Rectal smooth muscle tissue (tissue), 1 donor: ENCODE measurements at regions not wholly inside any gene's neighbourhood (a gene's known extent, or its start where the extent isn't known, plus 50 kb on each side); places are given as distances from the start of the nearest gene placed in this dataset.
A peak's percentile ranks its signal among the peaks of the same experiment; 100 is the strongest.
"Not testable (repeated sequence)": the region's sequence is repeated elsewhere in the genome, so short reads cannot be mapped to it uniquely, and the experiment has no call there.

Experiments
- H3K27ac ChIP-seq: one replicate; pipeline ENCODE4 v1.7.0; 2013; ENCODE audit warnings: low read depth, low read length, inconsistent platforms
- H3K27me3 ChIP-seq: one replicate; pipeline ENCODE4 v1.7.0; 2013; ENCODE audit warnings: low read length; ENCODE audit not compliant: control insufficient read depth, insufficient read depth
- H3K36me3 ChIP-seq: one replicate; pipeline ENCODE4 v1.7.0; 2013; ENCODE audit warnings: low read length; ENCODE audit not compliant: control insufficient read depth, insufficient read depth
- H3K4me1 ChIP-seq: one replicate; pipeline ENCODE4 v1.7.0; 2013; ENCODE audit warnings: low read length; ENCODE audit not compliant: control insufficient read depth, insufficient read depth
- H3K4me3 ChIP-seq: one replicate; pipeline ENCODE4 v1.7.0; 2013; ENCODE audit warnings: low read length
- H3K9ac ChIP-seq: one replicate; pipeline ENCODE4 v1.7.0; 2013; ENCODE audit warnings: low read length

- no peak overlapping the region for H3K27ac ChIP-seq
- no peak overlapping the region for H3K4me3 ChIP-seq
- H3K36me3 ChIP-seq: no peaks in the 10 kb centered on the region
- H3K27me3 ChIP-seq: peaks cover 1% of the 10 kb centered on the region
- H3K9ac ChIP-seq: no peak overlapping the region
- no peaks in the 10 kb centered on the region for H3K4me1 ChIP-seq
Observed at GRCh38 chr1:192453360-192453992, 122.1 kb upstream of the RGS1 start.

- no peak overlapping the region for H3K9ac ChIP-seq
- no peaks in the 10 kb centered on the region for H3K4me1 ChIP-seq
- H3K36me3 ChIP-seq: no peaks in the 10 kb centered on the region
- H3K4me3 ChIP-seq: no peak overlapping the region
- H3K27ac ChIP-seq: no peak overlapping the region
- no peaks in the 10 kb centered on the region for H3K27me3 ChIP-seq
Observed at GRCh38 chr1:192459467-192459866, 116.1 kb upstream of the RGS1 start.

- no peak overlapping the region for H3K27ac ChIP-seq
- no peaks in the 10 kb centered on the region for H3K4me1 ChIP-seq
- no peak overlapping the region for H3K9ac ChIP-seq
- no peaks in the 10 kb centered on the region for H3K27me3 ChIP-seq
- no peak overlapping the region for H3K4me3 ChIP-seq
- H3K36me3 ChIP-seq: no peaks in the 10 kb centered on the region
Observed at GRCh38 chr1:192461684-192462083, 113.9 kb upstream of the RGS1 start.

- Histone ChIP-seq H3K9ac (no peak overlapping the region), H3K4me3 (no peak overlapping the region), H3K4me1 (no peaks in the 10 kb centered on the region), H3K27ac (no peak overlapping the region), H3K36me3 (no peaks in the 10 kb centered on the region), H3K27me3 (no peaks in the 10 kb centered on the region)
Observed at GRCh38 chr1:192462616-192463015, 113.0 kb upstream of the RGS1 start.

- H3K9ac ChIP-seq: no peak overlapping the region
- H3K27ac ChIP-seq: no peak overlapping the region
- no peak overlapping the region for H3K4me3 ChIP-seq
- H3K27me3 ChIP-seq: no peaks in the 10 kb centered on the region
- H3K4me1 ChIP-seq: no peaks in the 10 kb centered on the region
- no peaks in the 10 kb centered on the region for H3K36me3 ChIP-seq
Observed at GRCh38 chr1:192463661-192464060, 111.9 kb upstream of the RGS1 start.

GRCh38 chr1:192465221-192465620 is 110.4 kb upstream of the RGS1 start:
- H3K36me3 ChIP-seq, H3K27me3 ChIP-seq, H3K27ac ChIP-seq, H3K4me3 ChIP-seq, H3K4me1 ChIP-seq, H3K9ac ChIP-seq: not testable (repeated sequence)

- Histone ChIP-seq H3K36me3 (no peaks in the 10 kb centered on the region), H3K27me3 (no peaks in the 10 kb centered on the region)
Observed at GRCh38 chr1:192474080-192474683, 101.4 kb upstream of the RGS1 start.

GRCh38 chr1:192475329-192475728 is 100.2 kb upstream of the RGS1 start:
- H3K4me3 ChIP-seq: no peak overlapping the region
- no peaks in the 10 kb centered on the region for H3K36me3 ChIP-seq
- H3K27me3 ChIP-seq: no peaks in the 10 kb centered on the region

More at GRCh38 chr1:192474080-192474683, 101.4 kb upstream of the RGS1 start:
- H3K4me1 ChIP-seq: peaks cover 7% of the 10 kb centered on the region
- no peak overlapping the region for H3K4me3 ChIP-seq
- no peak overlapping the region for H3K9ac ChIP-seq
- H3K27ac ChIP-seq: no peak overlapping the region

GRCh38 chr1:192475970-192476369 is 99.6 kb upstream of the RGS1 start:
- Histone ChIP-seq H3K36me3 (no peaks in the 10 kb centered on the region), H3K4me3 (no peak overlapping the region), H3K9ac (no peak overlapping the region), H3K27ac (no peak overlapping the region), H3K27me3 (no peaks in the 10 kb centered on the region), H3K4me1 (peaks cover 7% of the 10 kb centered on the region)

More at GRCh38 chr1:192475329-192475728, 100.2 kb upstream of the RGS1 start:
- peaks cover 7% of the 10 kb centered on the region for H3K4me1 ChIP-seq
- H3K9ac ChIP-seq: no peak overlapping the region
- no peak overlapping the region for H3K27ac ChIP-seq

- H3K36me3 ChIP-seq: no peaks in the 10 kb centered on the region
- H3K4me3 ChIP-seq: no peak overlapping the region
- peaks cover 7% of the 10 kb centered on the region for H3K4me1 ChIP-seq
- H3K9ac ChIP-seq: no peak overlapping the region
- H3K27me3 ChIP-seq: no peaks in the 10 kb centered on the region
- H3K27ac ChIP-seq: peak overlapping the region; percentile 38
Observed at GRCh38 chr1:192476802-192477298, 98.7 kb upstream of the RGS1 start.

GRCh38 chr1:192477630-192478029 is 97.9 kb upstream of the RGS1 start:
- Histone ChIP-seq H3K27me3 (no peaks in the 10 kb centered on the region), H3K4me1 (peaks cover 7% of the 10 kb centered on the region), H3K27ac (no peak overlapping the region), H3K4me3 (no peak overlapping the region), H3K36me3 (no peaks in the 10 kb centered on the region), H3K9ac (no peak overlapping the region)

GRCh38 chr1:192485692-192486436 is 89.7 kb upstream of the RGS1 start:
- no peak overlapping the region for H3K9ac ChIP-seq
- H3K27me3 ChIP-seq: no peaks in the 10 kb centered on the region
- no peaks in the 10 kb centered on the region for H3K36me3 ChIP-seq
- H3K27ac ChIP-seq: peak overlapping the region; percentile 83
- H3K4me3 ChIP-seq: no peak overlapping the region
- H3K4me1 ChIP-seq: peaks cover 24% of the 10 kb centered on the region
